ENCODE measurements at regions not wholly inside any gene's neighbourhood (a gene's known extent, or its start where the extent isn't known, plus 50 kb on each side); places are given as distances from the start of the nearest gene placed in this dataset.

GRCh38 chr9:111193095-111193494, 136.9 kb downstream of the OR2K2 start:
- no peak for DNase-seq

- DNase-seq: no peak
These were observed 137.4 kb downstream of the OR2K2 start for GRCh38 chr9:111192650-111193049.

GRCh38 chr9:111190347-111190746, 139.7 kb downstream of the OR2K2 start:
- no peak for DNase-seq

GRCh38 chr9:111187376-111187775, 142.6 kb downstream of the OR2K2 start:
- DNase-seq: no peak

GRCh38 chr9:111186021-111186530, 143.9 kb downstream of the OR2K2 start:
- no peak for DNase-seq

- DNase-seq: no peak
These were observed 142.5 kb upstream of the LPAR1 start for GRCh38 chr9:111180811-111181210.

GRCh38 chr9:111179577-111179976, 141.3 kb upstream of the LPAR1 start:
- DNase-seq: no peak

- no peak for DNase-seq
These were observed 140.2 kb upstream of the LPAR1 start for GRCh38 chr9:111178331-111179055.

GRCh38 chr9:111176511-111176910, 138.2 kb upstream of the LPAR1 start:
- DNase-seq: no peak

- no peak for DNase-seq
These were observed 137.1 kb upstream of the LPAR1 start for GRCh38 chr9:111175350-111175749.

- DNase-seq: no peak
These were observed 129.1 kb upstream of the LPAR1 start for GRCh38 chr9:111167341-111167740.

- no peak for DNase-seq
These were observed 125.6 kb upstream of the LPAR1 start for GRCh38 chr9:111163716-111164389.

- no peak for DNase-seq
These were observed 123.8 kb upstream of the LPAR1 start for GRCh38 chr9:111162026-111162425.

- no peak for DNase-seq
These were observed 122.7 kb upstream of the LPAR1 start for GRCh38 chr9:111161015-111161415.

- no peak for DNase-seq
These were observed 120.7 kb upstream of the LPAR1 start for GRCh38 chr9:111158999-111159398.

- no peak for DNase-seq
These were observed 120.1 kb upstream of the LPAR1 start for GRCh38 chr9:111158363-111158762.

GRCh38 chr9:111154081-111154562, 115.9 kb upstream of the LPAR1 start:
- no peak for DNase-seq

- no peak for DNase-seq
These were observed 114.5 kb upstream of the LPAR1 start for GRCh38 chr9:111152614-111153406.

- peak; percentile 30 for DNase-seq
These were observed 113.3 kb upstream of the LPAR1 start for GRCh38 chr9:111151537-111151936.

GRCh38 chr9:111150181-111150580, 111.9 kb upstream of the LPAR1 start:
- no peak for DNase-seq

- DNase-seq: peak; percentile 6
These were observed 110.9 kb upstream of the LPAR1 start for GRCh38 chr9:111149018-111149759.

All from OCI-M1 (cell line).